Right renal cortex interstitium (tissue), 3 donors: ENCODE measurements at regions not wholly inside any gene's neighbourhood (a gene's known extent, or its start where the extent isn't known, plus 50 kb on each side); places are given as distances from the start of the nearest gene placed in this dataset.
"Not testable (repeated sequence)": the region's sequence is repeated elsewhere in the genome, so short reads cannot be mapped to it uniquely, and the experiment has no call there.

Experiments
- DNase-seq, 3 donors: peaks; one replicate each; pipeline ENCODE4 v3.0.0-alpha.2; 2013; ENCODE audit warnings: low read depth in 3 of 3, low spot score in 2 of 3

GRCh38 chr10:100660945-100661344 is 84.4 kb upstream of the PAX2 start:
- DNase-seq = no peak

GRCh38 chr10:100661520-100661919 is 83.9 kb upstream of the PAX2 start:
- no peak for DNase-seq

GRCh38 chr10:100662067-100662466 is 83.3 kb upstream of the PAX2 start:
- DNase-seq = peak in 2 of 3 donors; percentile 77 to 83

- DNase-seq = no peak
Measured at GRCh38 chr10:100664316-100665149, 80.8 kb upstream of the PAX2 start.

- DNase-seq = not testable (repeated sequence)
Measured at GRCh38 chr10:100666634-100667033, 78.7 kb upstream of the PAX2 start.

GRCh38 chr10:100669616-100670015 is 75.8 kb upstream of the PAX2 start:
- no peak for DNase-seq

- DNase-seq = no peak
Measured at GRCh38 chr10:100670368-100670767, 75.0 kb upstream of the PAX2 start.

GRCh38 chr10:100670828-100671479 is 74.4 kb upstream of the PAX2 start:
- no peak for DNase-seq

- DNase-seq = no peak
Measured at GRCh38 chr10:100672199-100672598, 73.2 kb upstream of the PAX2 start.

- DNase-seq = no peak
Measured at GRCh38 chr10:100677290-100677945, 68.0 kb upstream of the PAX2 start.

- no peak for DNase-seq
Measured at GRCh38 chr10:100679327-100679726, 66.1 kb upstream of the PAX2 start.

GRCh38 chr10:100683004-100683403 is 62.4 kb upstream of the PAX2 start:
- no peak for DNase-seq

GRCh38 chr10:100683545-100684300 is 61.7 kb upstream of the PAX2 start:
- no peak for DNase-seq

GRCh38 chr10:100684688-100685235 is 60.6 kb upstream of the PAX2 start:
- no peak for DNase-seq

GRCh38 chr10:100685331-100685730 is 60.1 kb upstream of the PAX2 start:
- DNase-seq = no peak

- no peak for DNase-seq
Measured at GRCh38 chr10:100687143-100688003, 58.0 kb upstream of the PAX2 start.

- no peak for DNase-seq
Measured at GRCh38 chr10:100688201-100688600, 57.2 kb upstream of the PAX2 start.

- no peak for DNase-seq
Measured at GRCh38 chr10:100693821-100694220, 51.6 kb upstream of the PAX2 start.
